ENCODE measurements at regions not wholly inside any gene's neighbourhood (a gene's known extent, or its start where the extent isn't known, plus 50 kb on each side); places are given as distances from the start of the nearest gene placed in this dataset.

- no peak for TF ChIP-seq PPARA (CRISPR knock-in tag; IDR thresholded peaks at IDR 0.05; ENCODE audit: borderline replicate concordance)
- no peak for TF ChIP-seq ARNTL (CRISPR knock-in tag; IDR thresholded peaks at IDR 0.05; ENCODE audit: borderline replicate concordance, low read depth)
- TF ChIP-seq, protein P1, sequence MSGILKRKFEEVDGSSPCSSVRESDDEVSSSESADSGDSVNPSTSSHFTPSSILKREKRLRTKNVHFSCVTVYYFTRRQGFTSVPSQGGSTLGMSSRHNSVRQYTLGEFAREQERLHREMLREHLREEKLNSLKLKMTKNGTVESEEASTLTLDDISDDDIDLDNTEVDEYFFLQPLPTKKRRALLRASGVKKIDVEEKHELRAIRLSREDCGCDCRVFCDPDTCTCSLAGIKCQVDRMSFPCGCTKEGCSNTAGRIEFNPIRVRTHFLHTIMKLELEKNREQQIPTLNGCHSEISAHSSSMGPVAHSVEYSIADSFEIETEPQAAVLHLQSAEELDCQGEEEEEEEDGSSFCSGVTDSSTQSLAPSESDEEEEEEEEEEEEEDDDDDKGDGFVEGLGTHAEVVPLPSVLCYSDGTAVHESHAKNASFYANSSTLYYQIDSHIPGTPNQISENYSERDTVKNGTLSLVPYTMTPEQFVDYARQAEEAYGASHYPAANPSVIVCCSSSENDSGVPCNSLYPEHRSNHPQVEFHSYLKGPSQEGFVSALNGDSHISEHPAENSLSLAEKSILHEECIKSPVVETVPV (CRISPR knock-in tag; IDR thresholded peaks at IDR 0.05), result no peak
- TF ChIP-seq, protein P2, sequence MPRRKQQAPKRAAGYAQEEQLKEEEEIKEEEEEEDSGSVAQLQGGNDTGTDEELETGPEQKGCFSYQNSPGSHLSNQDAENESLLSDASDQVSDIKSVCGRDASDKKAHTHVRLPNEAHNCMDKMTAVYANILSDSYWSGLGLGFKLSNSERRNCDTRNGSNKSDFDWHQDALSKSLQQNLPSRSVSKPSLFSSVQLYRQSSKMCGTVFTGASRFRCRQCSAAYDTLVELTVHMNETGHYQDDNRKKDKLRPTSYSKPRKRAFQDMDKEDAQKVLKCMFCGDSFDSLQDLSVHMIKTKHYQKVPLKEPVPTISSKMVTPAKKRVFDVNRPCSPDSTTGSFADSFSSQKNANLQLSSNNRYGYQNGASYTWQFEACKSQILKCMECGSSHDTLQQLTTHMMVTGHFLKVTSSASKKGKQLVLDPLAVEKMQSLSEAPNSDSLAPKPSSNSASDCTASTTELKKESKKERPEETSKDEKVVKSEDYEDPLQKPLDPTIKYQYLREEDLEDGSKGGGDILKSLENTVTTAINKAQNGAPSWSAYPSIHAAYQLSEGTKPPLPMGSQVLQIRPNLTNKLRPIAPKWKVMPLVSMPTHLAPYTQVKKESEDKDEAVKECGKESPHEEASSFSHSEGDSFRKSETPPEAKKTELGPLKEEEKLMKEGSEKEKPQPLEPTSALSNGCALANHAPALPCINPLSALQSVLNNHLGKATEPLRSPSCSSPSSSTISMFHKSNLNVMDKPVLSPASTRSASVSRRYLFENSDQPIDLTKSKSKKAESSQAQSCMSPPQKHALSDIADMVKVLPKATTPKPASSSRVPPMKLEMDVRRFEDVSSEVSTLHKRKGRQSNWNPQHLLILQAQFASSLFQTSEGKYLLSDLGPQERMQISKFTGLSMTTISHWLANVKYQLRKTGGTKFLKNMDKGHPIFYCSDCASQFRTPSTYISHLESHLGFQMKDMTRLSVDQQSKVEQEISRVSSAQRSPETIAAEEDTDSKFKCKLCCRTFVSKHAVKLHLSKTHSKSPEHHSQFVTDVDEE (CRISPR knock-in tag; IDR thresholded peaks at IDR 0.05), result no peak
- no peak for TF ChIP-seq BACH2 (CRISPR knock-in tag; IDR thresholded peaks at IDR 0.05; ENCODE audit: borderline replicate concordance)
- TF ChIP-seq ZNF70 (CRISPR knock-in tag; IDR thresholded peaks at IDR 0.05), result no peak
- TF ChIP-seq ZFP3 (CRISPR knock-in tag; IDR thresholded peaks at IDR 0.05), result no peak
- TF ChIP-seq RARB (CRISPR knock-in tag; IDR thresholded peaks at IDR 0.05), result no peak
Measured at GRCh38 chr11:22561283-22561682, 64.3 kb downstream of the FANCF start.

Measured in SK-N-SH treated with all-trans-retinoic acid at 6 μM for 48 hours (cell line).